HG02759 (cell line): ENCODE measurements at regions not wholly inside any gene's neighbourhood (a gene's known extent, or its start where the extent isn't known, plus 50 kb on each side); places are given as distances from the start of the nearest gene placed in this dataset.

Source experiments
- ATAC-seq: cut with Tn5 transposase; IDR thresholded peaks from one replicate; pipeline ENCODE4 v1.9.1; 2021; ENCODE audit warnings: mild to moderate bottlenecking, moderate library complexity; ENCODE audit not compliant: unreplicated experiment

DNA sequence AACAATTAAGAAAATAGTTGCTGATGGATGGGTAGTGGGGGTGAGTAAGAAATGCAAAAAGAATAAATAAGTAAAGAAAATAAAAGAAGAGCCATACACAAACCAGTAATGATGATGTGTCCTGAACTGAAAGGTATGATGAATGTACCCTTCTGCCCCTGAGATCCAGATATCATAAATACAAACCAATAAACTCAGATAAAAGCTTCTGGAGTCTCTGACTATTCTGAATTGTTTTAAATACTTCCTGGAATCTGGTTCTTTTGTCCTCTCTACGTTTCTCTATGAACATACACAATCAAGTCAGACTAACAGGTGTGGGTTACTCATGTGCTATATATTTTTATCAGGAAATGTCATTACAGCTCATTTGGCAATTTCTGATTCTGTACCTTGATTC, 153.4 kb downstream of the PPP1R2C start:
- ATAC-seq: no peak

DNA sequence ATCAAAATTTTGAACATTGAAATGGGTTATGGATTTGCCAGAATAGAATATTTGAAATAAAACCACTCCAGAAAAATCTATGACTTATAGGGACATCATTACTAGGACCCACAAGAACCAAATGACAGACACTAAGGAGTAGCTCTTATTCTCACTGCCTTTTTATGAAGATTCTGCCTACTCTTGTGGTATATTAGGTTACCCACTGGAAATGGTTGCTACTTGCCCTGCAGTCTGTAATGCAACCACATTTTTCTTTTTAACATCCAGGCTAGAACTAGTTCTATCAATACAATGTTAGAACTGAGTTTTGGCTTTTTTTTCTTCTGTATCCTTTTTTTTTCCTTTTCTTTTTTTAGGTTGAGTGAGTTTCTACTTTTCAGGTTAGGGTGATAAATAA, 158.9 kb downstream of the PPP1R2C start:
- ATAC-seq: no peak

DNA sequence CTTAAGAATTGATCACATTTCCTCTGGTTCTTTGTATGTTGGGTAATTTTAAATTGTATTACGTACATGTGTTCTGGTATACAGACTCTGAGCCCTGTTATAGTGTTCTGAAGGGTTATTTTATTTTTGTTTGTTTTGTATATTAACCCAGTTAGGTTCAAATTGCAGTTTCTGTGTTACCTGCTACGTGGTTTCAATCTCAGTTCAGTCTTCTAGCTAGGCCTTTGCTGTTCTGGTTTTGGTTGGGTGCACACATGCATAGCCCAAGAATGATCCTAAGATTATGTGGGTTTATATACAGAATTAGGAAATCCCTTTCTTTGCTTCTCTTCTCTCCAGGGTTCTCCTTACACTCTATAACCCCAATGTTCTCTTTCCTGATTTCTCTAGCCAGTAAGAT, 161.0 kb downstream of the PPP1R2C start:
- no peak for ATAC-seq

DNA sequence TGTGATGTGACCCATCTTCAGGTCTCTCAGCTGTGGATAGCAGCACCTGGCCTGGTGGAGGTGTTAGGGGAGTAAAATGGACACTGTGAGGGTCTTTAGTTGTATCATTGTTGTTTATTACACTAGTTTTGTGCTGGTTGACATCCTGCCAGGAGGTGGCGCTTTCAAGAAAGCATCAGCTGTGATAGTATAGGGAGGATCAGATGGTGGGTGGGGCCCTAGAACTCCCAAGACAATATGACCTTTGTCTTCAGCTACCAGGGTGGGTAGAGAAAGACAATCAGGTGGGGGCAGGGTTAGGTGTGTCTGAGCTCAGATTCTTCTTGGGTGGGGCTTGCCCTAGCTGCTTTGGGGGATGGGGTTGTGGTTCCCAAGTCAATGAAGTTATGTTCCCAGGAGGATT, 162.8 kb downstream of the PPP1R2C start:
- ATAC-seq: no peak

DNA sequence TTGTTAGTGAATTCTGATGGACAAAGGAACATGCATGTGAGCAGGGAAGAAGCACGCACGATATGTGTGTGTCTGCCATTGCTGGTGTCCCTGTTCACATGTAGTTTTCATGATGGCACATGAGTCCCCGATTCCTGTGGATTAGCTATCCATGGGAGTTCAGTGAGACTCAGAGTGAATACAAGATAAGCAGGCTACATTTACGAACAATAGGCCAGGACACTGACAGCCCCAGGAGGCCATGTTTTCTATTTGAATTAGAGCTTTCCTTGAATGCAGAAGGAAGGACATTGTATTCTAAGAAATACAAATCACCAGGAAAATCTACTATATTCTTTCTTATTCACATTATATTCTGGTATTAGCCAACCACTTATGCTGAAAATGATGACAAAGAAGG, 171.4 kb downstream of the PPP1R2C start:
- ATAC-seq: no peak

DNA sequence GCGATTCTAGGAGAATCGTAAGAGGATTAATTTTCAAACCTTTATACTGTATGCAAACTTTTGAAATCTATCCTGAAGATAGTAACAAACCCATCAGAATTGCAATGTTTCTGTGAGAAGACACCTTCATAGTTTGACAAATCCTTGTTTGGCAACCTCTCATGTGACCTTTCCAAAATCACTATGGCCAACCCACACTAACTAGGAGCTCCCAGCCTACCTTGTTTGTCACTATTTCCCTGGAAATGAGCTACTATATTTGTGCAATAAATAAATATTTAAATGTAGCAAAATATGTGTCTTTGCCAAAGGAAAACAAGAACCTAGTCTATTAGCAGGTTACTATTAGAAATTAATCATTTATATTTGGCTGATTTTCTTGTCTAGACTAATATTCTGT, 173.7 kb downstream of the PPP1R2C start:
- no peak for ATAC-seq

DNA sequence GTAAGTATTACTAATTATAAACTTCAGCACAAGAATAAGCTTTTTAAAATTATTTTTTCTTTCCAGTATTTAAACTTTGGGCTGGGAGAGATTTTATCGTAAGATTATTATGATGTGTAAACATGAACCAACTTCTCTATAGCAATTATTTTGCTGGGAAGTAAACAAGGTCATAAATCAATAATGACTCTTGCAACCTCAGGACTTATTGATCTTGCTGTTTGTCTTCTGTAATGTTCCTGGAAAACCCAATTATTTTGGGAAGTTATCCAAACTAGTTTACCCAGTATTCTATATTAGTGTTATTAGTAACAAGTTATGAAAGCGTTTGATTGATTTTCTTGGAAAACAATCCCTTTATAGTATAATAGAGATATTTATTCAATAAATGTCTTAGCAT, 174.9 kb downstream of the PPP1R2C start:
- ATAC-seq: no peak

DNA sequence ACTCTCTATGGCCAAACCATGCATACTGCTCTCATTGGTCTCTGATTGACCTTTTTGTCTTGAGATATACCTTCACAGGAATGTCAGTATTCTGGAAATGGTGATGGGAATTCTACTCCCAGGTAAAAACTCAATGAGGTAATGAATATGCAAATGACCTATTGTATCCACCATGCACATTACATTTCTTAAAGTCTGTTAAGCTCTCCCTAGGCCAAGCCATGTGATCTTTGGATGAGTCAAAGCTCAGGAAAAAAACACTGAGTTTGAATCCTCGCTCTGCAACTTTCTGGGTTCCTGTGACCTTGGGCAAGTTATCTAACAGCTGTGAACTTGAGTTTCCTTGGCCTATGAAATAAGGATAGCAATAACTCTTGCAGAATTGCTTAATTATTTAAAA, 175.4 kb downstream of the PPP1R2C start:
- ATAC-seq: no peak

DNA sequence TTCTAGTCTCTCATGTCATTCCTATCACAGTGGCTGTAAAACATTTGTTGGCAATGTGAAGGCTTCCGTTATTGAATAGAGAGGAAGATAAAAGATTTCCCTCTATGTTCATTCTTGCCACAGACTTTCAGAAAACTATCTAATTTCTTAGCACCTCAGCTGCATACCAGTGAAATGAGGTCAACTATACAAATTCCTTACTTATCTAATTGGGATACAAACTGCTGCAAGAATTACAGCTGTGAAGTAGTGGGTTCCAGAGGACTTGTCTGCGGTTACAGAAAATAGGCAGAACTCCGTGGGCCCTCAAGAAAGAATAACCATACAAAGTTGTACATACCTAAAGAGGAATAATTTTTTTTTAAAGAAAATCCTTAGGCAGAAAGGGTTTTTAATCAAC, 175.8 kb downstream of the PPP1R2C start:
- ATAC-seq: no peak

DNA sequence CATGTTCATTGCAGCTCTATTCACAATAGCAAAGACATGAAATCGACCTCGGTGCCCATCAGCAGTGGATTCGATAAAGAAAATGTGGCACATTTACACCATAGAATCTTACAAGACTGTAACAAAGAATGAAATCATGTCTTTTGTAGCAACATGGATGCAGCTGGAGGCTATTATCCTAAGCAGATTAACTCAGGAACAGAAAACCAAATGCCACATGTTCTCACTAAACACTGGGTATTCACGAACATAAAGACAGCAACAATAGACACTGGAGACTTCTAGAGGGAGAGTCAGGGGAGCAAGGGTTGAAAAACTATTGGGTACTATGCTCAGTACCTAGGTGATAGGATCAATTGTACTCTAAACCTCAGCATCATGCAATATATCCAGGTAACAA, 180.5 kb downstream of the PPP1R2C start:
- ATAC-seq: no peak

DNA sequence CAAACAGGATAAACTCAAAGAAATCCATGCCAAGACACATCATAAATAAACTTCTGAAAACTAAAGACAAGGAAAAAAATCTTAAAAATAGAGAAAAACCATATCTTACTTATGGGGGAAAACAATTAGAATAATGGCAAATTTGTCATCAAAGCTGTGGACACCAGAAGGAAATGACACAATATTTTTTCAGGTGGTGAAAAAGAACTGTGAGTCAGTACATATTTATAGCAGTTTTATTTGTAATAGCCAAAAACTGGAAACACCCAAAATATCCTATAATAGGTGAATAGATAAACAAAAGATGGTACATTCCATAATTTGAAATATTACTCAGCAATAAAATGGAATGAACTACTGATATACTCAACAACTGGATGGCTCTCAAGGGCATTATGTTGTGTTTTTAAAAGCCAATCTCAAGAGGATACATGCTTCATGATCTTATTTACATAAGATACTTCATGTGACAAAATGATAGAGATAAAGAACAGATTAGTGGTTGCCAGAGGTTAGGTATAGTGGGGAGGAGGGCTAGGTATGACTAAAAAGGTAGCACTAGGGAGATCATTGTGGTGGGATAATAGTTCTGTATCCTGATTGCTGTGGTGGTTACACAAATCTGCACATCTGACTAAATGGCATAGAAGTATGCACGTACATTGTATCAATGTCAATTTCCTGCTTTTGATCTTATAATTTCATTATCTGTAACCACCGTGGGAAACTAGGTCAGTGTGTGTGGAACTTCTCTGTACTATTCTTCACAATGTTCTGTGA, 191.9 kb downstream of the PPP1R2C start:
- ATAC-seq: no peak

DNA sequence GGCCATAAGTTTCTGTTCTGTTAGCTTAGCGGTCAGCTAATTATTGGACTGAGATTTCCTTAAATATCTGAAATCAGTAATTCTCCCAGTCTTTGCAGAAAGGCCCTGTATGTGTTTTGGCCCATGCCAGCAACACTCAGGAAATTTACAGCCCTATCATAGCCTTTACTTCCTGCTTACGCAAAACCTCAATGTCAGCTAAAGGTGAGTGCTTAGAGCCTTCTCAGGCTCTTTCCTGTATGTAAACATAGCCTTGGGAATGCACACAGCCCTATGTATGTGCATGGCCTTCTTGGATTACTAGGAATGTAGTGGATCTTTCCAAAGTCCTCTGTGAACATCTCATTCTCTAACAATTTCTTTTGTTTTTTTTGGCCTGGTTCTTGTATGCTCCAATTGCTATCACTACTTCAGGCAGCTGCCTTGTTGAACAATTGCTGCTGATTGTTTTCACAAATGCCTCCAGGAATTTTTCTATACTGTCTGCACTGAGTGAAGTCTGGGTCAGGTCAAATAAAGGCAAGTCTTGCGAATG, 200.0 kb downstream of the PPP1R2C start:
- no peak for ATAC-seq

DNA sequence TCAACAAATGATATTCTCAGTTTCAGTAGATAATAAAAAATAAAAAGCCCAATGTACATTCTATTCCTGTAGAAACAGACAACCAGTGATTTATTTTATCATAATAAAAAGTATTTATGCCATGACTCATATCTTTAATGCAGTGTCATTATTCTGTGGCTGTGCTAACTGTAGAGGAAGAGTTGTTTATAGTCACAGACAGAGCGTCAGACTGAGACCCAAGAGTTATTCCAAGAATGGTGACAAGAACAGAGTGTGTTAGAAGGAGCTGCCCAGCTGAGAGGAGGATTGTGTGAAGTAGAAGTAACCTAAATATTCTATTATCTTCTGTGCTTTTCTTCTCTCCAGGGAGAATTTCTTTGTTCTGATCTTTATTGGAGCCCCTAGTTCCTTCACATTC, 210.7 kb downstream of the PPP1R2C start:
- no peak for ATAC-seq

DNA sequence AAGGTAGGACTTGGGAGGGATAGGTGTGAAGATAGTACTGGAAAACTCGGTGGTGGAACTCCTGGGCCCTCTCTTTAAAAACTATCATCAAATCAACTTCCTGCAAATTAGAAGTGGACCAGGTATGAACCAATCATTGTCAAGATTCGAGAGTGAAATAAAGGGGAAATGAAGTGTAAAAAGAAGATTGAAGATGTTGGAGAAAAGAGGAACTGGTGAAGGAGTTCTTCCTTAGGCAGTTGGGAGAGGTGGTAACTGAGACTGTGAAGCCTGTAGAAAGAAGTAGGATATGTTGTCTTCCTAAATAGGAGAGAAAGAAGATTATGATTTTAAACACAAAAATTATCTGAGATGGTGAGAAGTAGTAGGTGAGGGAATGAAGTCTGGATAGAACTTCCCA, 212.2 kb downstream of the PPP1R2C start:
- ATAC-seq: no peak

DNA sequence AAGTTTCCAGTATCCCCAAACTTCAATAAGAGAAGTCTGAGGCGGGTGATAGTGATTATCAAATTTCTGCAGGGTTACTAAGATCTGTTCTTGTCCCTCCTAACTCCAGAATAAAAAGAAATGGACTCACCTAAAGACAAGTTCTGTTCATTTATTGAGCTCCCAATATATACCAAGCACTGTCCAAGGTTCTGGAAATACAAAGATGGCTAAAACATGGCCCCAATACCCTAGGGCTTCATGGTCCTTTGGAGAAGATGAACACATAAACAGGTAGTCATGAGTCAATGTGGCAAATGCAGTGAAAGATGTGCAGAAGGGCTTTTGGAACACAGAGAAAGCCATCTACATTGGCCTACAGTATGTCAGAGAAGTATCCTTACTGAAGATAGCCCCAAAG, 231.2 kb downstream of the PPP1R2C start:
- ATAC-seq: no peak

DNA sequence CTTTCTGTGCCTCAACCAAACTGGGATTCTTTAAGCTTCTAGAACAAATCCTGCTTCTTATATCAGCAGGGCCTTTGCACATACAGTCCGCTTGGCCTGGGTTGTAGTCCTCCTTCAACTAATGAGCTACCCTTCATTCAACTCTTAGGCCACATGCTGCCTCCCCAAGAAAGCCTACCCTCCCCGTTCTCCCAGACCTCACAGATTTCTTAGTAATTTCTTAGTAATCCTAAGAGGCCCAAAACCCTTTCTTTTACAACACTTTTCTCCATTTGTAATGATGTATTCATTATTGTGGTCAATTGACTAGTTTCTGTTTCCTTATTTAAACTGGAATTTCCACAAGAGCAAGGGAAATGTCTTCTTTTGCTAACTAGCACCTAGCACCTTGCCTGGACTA, 233.1 kb downstream of the PPP1R2C start:
- ATAC-seq: no peak

DNA sequence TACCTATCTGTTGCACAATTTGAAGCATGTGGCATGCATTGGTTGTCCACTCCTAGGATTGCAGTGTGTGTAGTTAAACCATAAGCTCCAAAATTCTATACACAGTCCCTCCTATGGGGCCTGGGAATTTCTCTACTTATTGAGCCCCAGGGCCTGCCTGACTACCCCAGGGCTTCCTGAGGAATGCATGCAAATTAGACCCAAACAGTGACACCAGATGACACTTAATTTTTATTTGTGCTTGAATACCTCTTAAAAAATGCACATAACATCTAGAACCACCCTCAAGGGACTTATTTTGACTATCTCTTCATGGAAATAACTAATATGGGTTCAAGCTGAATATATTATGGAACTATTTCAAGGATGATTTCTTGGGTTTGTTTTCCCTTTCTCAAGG, 236.4 kb downstream of the PPP1R2C start:
- ATAC-seq: no peak

DNA sequence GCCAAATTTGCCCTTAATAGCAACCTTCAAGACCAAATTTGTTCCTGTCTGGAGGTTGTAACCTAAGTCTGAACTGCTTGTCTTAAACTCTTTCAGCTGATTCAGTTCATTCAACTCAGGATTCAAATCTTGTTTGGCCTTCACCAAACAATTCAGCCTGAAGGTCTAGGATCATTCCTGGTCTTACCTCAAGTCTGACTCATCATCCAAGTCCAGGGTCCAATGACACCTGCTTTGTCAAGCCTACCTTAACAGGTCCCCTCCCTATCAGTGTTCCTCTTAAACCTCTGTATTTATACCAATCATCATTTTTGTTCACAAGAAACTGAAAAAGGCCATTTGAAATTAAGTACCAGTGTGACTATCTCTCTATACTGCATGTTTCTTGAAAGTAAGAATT, 237.8 kb downstream of the PPP1R2C start:
- ATAC-seq: no peak

DNA sequence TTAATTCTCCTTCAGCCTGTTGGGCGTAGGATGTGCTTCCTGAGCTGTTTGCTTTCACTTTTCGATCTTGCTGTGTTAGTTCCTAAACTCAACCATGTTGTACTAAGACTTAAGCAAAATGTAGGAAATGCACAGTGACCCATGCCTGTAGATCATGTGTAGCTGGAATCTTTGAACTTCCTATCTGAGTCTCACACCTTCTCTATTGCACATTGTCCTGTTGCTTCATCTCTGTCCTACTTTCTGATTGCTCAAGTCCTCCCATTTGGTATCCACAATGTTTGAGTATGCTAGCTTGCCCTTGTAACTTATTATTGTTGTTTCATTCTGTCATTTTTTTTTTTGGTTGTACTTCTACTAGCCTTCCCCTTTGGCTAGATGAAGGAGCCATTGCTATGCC, 239.6 kb downstream of the PPP1R2C start:
- no peak for ATAC-seq

DNA sequence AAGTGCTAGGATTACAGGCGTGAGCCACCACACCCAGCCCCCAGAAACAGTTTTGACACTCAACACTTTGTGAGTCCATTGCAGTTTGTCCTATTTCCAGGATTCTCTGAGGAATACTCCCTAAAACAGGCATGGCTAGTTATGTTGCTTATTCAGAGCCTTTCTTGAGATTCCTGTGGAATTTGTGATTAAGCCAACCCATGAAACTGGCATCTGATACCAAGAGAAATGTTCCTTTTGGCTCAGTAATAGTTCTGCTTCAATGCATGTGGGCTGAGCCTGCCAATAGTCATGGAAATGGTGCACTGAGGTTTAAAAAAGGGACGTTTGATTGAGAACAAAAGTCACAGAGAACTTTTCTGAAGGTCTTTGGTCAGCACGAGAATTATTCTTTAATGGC, 241.7 kb downstream of the PPP1R2C start:
- no peak for ATAC-seq

DNA sequence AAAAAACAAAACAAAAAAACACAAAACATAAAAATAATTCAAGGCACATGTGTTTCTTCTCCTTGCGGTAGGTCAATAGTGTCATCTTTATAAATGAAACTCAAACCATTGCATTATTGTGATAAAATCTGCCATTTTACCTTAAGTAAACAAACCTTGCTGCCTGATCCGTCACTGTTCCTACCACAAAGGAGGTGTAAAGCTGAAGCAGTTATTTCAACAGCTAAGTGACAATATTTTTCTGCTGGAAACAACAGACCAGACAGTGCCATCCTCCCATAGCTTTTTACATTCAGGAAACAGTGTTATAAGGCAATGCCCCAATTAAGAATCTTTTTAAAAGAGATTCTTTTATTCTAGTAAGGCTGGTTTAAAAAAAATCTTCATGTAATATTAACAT, 242.7 kb downstream of the PPP1R2C start:
- no peak for ATAC-seq

DNA sequence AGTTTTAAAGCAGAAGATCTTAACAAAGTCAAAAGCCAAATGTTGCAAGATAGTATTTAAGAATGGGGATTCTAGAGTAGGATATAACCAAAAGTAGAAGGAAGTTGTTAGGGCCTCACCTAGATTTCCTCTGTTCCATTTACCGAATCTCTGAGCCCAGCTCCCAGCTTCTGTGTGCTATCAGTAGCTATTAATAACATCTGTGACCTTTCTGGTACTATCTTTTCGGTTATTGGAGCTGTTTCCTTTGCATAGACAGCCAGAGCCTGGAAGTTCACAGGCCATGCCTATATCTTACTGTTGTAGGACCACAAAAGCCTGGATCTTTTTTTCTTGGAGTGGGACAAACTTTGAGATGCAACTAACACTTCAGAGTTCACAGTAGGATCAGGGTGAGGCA, 244.2 kb downstream of the PPP1R2C start:
- no peak for ATAC-seq

DNA sequence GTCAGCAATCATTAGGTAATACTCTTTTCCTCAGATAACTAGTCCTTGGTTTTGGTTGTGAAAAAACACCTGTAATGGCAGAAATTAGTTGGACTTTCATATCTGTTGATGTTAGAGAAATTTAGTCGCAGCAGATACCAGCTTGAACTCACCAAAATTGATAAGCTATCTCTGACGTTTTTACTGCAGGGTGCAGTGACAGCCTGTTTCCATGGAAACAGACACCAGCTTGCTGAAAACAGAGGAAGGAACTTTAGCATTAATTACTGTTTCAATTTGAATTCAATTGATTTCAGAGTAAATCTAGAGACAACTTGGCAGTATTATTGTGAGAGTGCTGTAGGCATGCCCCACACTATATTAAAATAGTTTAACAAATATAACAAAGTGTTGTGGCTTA, 246.5 kb downstream of the PPP1R2C start:
- ATAC-seq: no peak
